WTC11 (cell line): ENCODE measurements at regions not wholly inside any gene's neighbourhood (a gene's known extent, or its start where the extent isn't known, plus 50 kb on each side); places are given as distances from the start of the nearest gene placed in this dataset.

ENCODE experiments used
- ATAC-seq: fragments of 200-7000 bp; cut with Tn5 transposase; 2 replicates; pipeline ENCODE4 v1.10.0; 2021; ENCODE audit warnings: mild to moderate bottlenecking, moderate library complexity
- CTCF ChIA-PET: fragments of 300-600 bp; sonication (Branson Sonifier 250); formaldehyde crosslinking; loops from one replicate; lab custom pipeline; 2021; ENCODE audit warnings: antibody characterized with exemption; lab: Charles Lee
- POLR2A ChIA-PET: fragments of 350-600 bp; sonication (Branson Sonifier 250); formaldehyde crosslinking; loops from one replicate; lab custom pipeline; 2021; ENCODE audit warnings: antibody characterized with exemption; lab: Charles Lee
- DNase-seq: peaks from one replicate; pipeline ENCODE4 v3.0.0; 2021; ENCODE audit warnings: low spot score
- H3K27ac Mint-ChIP-seq: 2 replicates; pipeline ENCODE4 v1.8.0; 2021; ENCODE audit warnings: mixed read lengths
- H3K27me3 Mint-ChIP-seq: 2 replicates; pipeline ENCODE4 v1.8.0; 2021; ENCODE audit warnings: low read depth, mild to moderate bottlenecking, moderate library complexity, mixed read lengths
- H3K36me3 Mint-ChIP-seq: 2 replicates; pipeline ENCODE4 v1.8.0; 2021; ENCODE audit warnings: mixed read lengths
- H3K4me1 Mint-ChIP-seq: 2 replicates; pipeline ENCODE4 v1.8.0; 2022; ENCODE audit warnings: mixed read lengths
- H3K4me3 Mint-ChIP-seq: 2 replicates; pipeline ENCODE4 v1.8.0; 2021; ENCODE audit warnings: mild to moderate bottlenecking, moderate library complexity, mixed read lengths
- H3K9me3 Mint-ChIP-seq: 2 replicates; pipeline ENCODE4 v1.8.0; 2021; ENCODE audit warnings: mixed read lengths
- ETV6 ChIP-seq: sonication (generic); formaldehyde crosslinking; IDR thresholded peaks from 2 replicates; pipeline ENCODE4 v1.8.1; 2022; ENCODE audit warnings: mild to moderate bottlenecking, missing genetic modification reagents
- FOXK1 ChIP-seq: sonication (generic); formaldehyde crosslinking; IDR thresholded peaks from 2 replicates; pipeline ENCODE4 v1.8.0; 2022; ENCODE audit warnings: mild to moderate bottlenecking, moderate library complexity, missing genetic modification reagents
- FOXP1 ChIP-seq: sonication (generic); formaldehyde crosslinking; IDR thresholded peaks from 2 replicates; pipeline ENCODE4 v1.8.0; 2022; ENCODE audit warnings: missing genetic modification reagents, mild to moderate bottlenecking, moderate library complexity, borderline replicate concordance
- IRF2 ChIP-seq: sonication (generic); formaldehyde crosslinking; IDR thresholded peaks from 2 replicates; pipeline ENCODE4 v1.8.0; 2022; ENCODE audit warnings: low read depth, missing genetic modification reagents, borderline replicate concordance
- JUN ChIP-seq: sonication (generic); formaldehyde crosslinking; IDR thresholded peaks from 2 replicates; pipeline ENCODE4 v1.8.0; 2023; ENCODE audit warnings: mild to moderate bottlenecking, missing genetic modification reagents
- NFE2L1 ChIP-seq: sonication (generic); formaldehyde crosslinking; IDR thresholded peaks from 2 replicates; pipeline ENCODE4 v1.8.1; 2023; ENCODE audit warnings: missing genetic modification reagents
- PRRX2 ChIP-seq: fragments of 250-450 bp; sonication (Bioruptor Pico); IDR thresholded peaks from 2 replicates; pipeline ENCODE4 v1.8.0; 2021; ENCODE audit warnings: mild to moderate bottlenecking
- TCF7 ChIP-seq: sonication (generic); formaldehyde crosslinking; IDR thresholded peaks from 2 replicates; pipeline ENCODE4 v1.8.0; 2022; ENCODE audit warnings: mild to moderate bottlenecking, low read depth, missing genetic modification reagents, moderate library complexity
- ZBTB21 ChIP-seq: sonication (generic); formaldehyde crosslinking; IDR thresholded peaks from 2 replicates; pipeline ENCODE4 v1.8.1; 2023; ENCODE audit warnings: mild to moderate bottlenecking, missing genetic modification reagents, borderline replicate concordance
- ZNF138 ChIP-seq: sonication (generic); formaldehyde crosslinking; conservative IDR thresholded peaks from 2 replicates; pipeline ENCODE4 v1.8.1; 2022; ENCODE audit warnings: mild to moderate bottlenecking, moderate library complexity, missing genetic modification reagents
- ZNF423 ChIP-seq: fragments of 250-450 bp; sonication (Bioruptor Pico); IDR thresholded peaks from 2 replicates; pipeline ENCODE4 v2.1.2; 2022; ENCODE audit warnings: mild to moderate bottlenecking, moderate library complexity
- TF ChIP-seq, protein P1 (sequence below): sonication (generic); formaldehyde crosslinking; IDR thresholded peaks from 2 replicates; pipeline ENCODE4 v1.8.0; 2023; ENCODE audit warnings: missing genetic modification reagents, mild to moderate bottlenecking, borderline replicate concordance
- TF ChIP-seq, protein P2 (sequence below): sonication (generic); formaldehyde crosslinking; IDR thresholded peaks from 2 replicates; pipeline ENCODE4 v1.8.0; 2022; ENCODE audit warnings: mild to moderate bottlenecking, missing genetic modification reagents
- TF ChIP-seq, protein P3 (sequence below): sonication (generic); formaldehyde crosslinking; IDR thresholded peaks from 2 replicates; pipeline ENCODE4 v1.8.1; 2023; ENCODE audit warnings: mild to moderate bottlenecking, missing genetic modification reagents, borderline replicate concordance
- TF ChIP-seq, protein P4 (sequence below): sonication (generic); formaldehyde crosslinking; IDR thresholded peaks from 2 replicates; pipeline ENCODE4 v1.8.1; 2022; ENCODE audit warnings: low read depth, mild to moderate bottlenecking, moderate library complexity, missing genetic modification reagents, borderline replicate concordance
- TF ChIP-seq, protein P5 (sequence below): sonication (generic); formaldehyde crosslinking; IDR thresholded peaks from 2 replicates; pipeline ENCODE4 v1.8.0; 2023; ENCODE audit warnings: missing genetic modification reagents
- TF ChIP-seq, protein P6 (sequence below): sonication (generic); formaldehyde crosslinking; IDR thresholded peaks from 2 replicates; pipeline ENCODE4 v1.8.1; 2022; ENCODE audit warnings: mild to moderate bottlenecking, moderate library complexity, missing genetic modification reagents
- TF ChIP-seq, protein P7 (sequence below): fragments of 250-450 bp; sonication (Bioruptor Pico); IDR thresholded peaks from 2 replicates; pipeline ENCODE4 v1.9.0; 2021; ENCODE audit warnings: mild to moderate bottlenecking

DNA sequence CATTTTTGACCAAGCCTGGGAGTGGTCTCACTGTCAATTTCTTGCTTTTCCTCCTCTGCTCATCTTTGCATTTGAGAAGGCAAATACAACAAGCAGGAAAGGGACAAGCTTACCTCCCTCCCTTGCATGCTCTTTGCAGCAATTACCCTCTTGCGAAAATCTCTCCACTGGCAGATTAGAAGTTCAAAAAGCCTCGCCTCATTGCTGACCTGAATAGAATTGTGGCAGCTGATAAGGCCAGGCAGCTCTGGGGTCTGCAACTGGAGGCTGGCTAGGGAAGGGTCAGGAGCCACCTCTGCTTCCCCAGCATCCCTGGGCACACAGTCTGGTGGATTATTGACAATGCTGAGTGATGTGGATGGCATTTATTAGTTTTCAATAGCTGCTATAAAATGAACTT is 362.3 kb upstream of the KIF2A start:
- H3K27ac Mint-ChIP-seq: no peak overlapping the region
- CTCF ChIA-PET: interaction anchor here (1.1 kb wide), 1 partner anchor 200 kb away, joined by 4 read pairs; no protein-coding TSS in a partner anchor

More for the DNA sequence above, 362.3 kb upstream of the KIF2A start:
- Mint-ChIP-seq H3K4me1 (no peaks in the 10 kb centered on the region), H3K9me3 (no peaks in the 10 kb centered on the region), H3K36me3 (no peaks in the 10 kb centered on the region), H3K27me3 (no peaks in the 10 kb centered on the region; the same call in 1 of the 2 replicates), H3K4me3 (no peak overlapping the region)
- POLR2A ChIA-PET: no interaction called here
- ATAC-seq (no peak), DNase-seq (no peak)
- TF ChIP-seq, protein P1, sequence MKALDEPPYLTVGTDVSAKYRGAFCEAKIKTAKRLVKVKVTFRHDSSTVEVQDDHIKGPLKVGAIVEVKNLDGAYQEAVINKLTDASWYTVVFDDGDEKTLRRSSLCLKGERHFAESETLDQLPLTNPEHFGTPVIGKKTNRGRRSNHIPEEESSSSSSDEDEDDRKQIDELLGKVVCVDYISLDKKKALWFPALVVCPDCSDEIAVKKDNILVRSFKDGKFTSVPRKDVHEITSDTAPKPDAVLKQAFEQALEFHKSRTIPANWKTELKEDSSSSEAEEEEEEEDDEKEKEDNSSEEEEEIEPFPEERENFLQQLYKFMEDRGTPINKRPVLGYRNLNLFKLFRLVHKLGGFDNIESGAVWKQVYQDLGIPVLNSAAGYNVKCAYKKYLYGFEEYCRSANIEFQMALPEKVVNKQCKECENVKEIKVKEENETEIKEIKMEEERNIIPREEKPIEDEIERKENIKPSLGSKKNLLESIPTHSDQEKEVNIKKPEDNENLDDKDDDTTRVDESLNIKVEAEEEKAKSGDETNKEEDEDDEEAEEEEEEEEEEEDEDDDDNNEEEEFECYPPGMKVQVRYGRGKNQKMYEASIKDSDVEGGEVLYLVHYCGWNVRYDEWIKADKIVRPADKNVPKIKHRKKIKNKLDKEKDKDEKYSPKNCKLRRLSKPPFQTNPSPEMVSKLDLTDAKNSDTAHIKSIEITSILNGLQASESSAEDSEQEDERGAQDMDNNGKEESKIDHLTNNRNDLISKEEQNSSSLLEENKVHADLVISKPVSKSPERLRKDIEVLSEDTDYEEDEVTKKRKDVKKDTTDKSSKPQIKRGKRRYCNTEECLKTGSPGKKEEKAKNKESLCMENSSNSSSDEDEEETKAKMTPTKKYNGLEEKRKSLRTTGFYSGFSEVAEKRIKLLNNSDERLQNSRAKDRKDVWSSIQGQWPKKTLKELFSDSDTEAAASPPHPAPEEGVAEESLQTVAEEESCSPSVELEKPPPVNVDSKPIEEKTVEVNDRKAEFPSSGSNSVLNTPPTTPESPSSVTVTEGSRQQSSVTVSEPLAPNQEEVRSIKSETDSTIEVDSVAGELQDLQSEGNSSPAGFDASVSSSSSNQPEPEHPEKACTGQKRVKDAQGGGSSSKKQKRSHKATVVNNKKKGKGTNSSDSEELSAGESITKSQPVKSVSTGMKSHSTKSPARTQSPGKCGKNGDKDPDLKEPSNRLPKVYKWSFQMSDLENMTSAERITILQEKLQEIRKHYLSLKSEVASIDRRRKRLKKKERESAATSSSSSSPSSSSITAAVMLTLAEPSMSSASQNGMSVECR (CRISPR knock-in tag): no peak
- TF ChIP-seq JUN (no peak), ZNF423 (CRISPR knock-in tag) (no peak), ETV6 (CRISPR knock-in tag) (no peak), FOXK1 (CRISPR knock-in tag) (no peak), ZNF138 (no peak), IRF2 (CRISPR knock-in tag) (no peak), PRRX2 (CRISPR knock-in tag) (no peak), ZBTB21 (CRISPR knock-in tag) (no peak), NFE2L1 (CRISPR knock-in tag) (no peak), TCF7 (no peak), FOXP1 (CRISPR knock-in tag) (no peak)
- TF ChIP-seq, protein P2, sequence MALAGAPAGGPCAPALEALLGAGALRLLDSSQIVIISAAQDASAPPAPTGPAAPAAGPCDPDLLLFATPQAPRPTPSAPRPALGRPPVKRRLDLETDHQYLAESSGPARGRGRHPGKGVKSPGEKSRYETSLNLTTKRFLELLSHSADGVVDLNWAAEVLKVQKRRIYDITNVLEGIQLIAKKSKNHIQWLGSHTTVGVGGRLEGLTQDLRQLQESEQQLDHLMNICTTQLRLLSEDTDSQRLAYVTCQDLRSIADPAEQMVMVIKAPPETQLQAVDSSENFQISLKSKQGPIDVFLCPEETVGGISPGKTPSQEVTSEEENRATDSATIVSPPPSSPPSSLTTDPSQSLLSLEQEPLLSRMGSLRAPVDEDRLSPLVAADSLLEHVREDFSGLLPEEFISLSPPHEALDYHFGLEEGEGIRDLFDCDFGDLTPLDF (CRISPR knock-in tag): no peak
- TF ChIP-seq, protein P3, sequence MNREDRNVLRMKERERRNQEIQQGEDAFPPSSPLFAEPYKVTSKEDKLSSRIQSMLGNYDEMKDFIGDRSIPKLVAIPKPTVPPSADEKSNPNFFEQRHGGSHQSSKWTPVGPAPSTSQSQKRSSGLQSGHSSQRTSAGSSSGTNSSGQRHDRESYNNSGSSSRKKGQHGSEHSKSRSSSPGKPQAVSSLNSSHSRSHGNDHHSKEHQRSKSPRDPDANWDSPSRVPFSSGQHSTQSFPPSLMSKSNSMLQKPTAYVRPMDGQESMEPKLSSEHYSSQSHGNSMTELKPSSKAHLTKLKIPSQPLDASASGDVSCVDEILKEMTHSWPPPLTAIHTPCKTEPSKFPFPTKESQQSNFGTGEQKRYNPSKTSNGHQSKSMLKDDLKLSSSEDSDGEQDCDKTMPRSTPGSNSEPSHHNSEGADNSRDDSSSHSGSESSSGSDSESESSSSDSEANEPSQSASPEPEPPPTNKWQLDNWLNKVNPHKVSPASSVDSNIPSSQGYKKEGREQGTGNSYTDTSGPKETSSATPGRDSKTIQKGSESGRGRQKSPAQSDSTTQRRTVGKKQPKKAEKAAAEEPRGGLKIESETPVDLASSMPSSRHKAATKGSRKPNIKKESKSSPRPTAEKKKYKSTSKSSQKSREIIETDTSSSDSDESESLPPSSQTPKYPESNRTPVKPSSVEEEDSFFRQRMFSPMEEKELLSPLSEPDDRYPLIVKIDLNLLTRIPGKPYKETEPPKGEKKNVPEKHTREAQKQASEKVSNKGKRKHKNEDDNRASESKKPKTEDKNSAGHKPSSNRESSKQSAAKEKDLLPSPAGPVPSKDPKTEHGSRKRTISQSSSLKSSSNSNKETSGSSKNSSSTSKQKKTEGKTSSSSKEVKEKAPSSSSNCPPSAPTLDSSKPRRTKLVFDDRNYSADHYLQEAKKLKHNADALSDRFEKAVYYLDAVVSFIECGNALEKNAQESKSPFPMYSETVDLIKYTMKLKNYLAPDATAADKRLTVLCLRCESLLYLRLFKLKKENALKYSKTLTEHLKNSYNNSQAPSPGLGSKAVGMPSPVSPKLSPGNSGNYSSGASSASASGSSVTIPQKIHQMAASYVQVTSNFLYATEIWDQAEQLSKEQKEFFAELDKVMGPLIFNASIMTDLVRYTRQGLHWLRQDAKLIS (CRISPR knock-in tag): no peak
- TF ChIP-seq, protein P4, sequence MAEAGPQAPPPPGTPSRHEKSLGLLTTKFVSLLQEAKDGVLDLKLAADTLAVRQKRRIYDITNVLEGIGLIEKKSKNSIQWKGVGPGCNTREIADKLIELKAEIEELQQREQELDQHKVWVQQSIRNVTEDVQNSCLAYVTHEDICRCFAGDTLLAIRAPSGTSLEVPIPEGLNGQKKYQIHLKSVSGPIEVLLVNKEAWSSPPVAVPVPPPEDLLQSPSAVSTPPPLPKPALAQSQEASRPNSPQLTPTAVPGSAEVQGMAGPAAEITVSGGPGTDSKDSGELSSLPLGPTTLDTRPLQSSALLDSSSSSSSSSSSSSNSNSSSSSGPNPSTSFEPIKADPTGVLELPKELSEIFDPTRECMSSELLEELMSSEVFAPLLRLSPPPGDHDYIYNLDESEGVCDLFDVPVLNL (CRISPR knock-in tag): no peak
- TF ChIP-seq, protein P5, sequence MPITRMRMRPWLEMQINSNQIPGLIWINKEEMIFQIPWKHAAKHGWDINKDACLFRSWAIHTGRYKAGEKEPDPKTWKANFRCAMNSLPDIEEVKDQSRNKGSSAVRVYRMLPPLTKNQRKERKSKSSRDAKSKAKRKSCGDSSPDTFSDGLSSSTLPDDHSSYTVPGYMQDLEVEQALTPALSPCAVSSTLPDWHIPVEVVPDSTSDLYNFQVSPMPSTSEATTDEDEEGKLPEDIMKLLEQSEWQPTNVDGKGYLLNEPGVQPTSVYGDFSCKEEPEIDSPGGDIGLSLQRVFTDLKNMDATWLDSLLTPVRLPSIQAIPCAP (CRISPR knock-in tag): no peak
- TF ChIP-seq, protein P6, sequence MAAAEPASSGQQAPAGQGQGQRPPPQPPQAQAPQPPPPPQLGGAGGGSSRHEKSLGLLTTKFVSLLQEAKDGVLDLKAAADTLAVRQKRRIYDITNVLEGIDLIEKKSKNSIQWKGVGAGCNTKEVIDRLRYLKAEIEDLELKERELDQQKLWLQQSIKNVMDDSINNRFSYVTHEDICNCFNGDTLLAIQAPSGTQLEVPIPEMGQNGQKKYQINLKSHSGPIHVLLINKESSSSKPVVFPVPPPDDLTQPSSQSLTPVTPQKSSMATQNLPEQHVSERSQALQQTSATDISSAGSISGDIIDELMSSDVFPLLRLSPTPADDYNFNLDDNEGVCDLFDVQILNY (CRISPR knock-in tag): no peak
- TF ChIP-seq, protein P7, sequence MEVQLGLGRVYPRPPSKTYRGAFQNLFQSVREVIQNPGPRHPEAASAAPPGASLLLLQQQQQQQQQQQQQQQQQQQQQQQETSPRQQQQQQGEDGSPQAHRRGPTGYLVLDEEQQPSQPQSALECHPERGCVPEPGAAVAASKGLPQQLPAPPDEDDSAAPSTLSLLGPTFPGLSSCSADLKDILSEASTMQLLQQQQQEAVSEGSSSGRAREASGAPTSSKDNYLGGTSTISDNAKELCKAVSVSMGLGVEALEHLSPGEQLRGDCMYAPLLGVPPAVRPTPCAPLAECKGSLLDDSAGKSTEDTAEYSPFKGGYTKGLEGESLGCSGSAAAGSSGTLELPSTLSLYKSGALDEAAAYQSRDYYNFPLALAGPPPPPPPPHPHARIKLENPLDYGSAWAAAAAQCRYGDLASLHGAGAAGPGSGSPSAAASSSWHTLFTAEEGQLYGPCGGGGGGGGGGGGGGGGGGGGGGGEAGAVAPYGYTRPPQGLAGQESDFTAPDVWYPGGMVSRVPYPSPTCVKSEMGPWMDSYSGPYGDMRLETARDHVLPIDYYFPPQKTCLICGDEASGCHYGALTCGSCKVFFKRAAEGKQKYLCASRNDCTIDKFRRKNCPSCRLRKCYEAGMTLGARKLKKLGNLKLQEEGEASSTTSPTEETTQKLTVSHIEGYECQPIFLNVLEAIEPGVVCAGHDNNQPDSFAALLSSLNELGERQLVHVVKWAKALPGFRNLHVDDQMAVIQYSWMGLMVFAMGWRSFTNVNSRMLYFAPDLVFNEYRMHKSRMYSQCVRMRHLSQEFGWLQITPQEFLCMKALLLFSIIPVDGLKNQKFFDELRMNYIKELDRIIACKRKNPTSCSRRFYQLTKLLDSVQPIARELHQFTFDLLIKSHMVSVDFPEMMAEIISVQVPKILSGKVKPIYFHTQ (CRISPR knock-in tag): no peak
